ENCODE measurements at regions not wholly inside any gene's neighbourhood (a gene's known extent, or its start where the extent isn't known, plus 50 kb on each side); places are given as distances from the start of the nearest gene placed in this dataset.

- Histone ChIP-seq H3K4me1 (ENCODE audit: control insufficient read depth, insufficient read depth, low read length) (no peaks in the 10 kb centered on the region), H3K9me3 (ENCODE audit: control insufficient read depth, insufficient read depth, low read length) (no peaks in the 10 kb centered on the region), H3K56ac (ENCODE audit: extremely low read depth, insufficient read depth, low read length) (no peak overlapping the region), H3K18ac (ENCODE audit: low read depth, low read length) (no peak overlapping the region), H3K36me3 (ENCODE audit: control insufficient read depth, insufficient read depth, low read length) (no peaks in the 10 kb centered on the region), H4K91ac (ENCODE audit: insufficient read depth, low read depth, low read length) (no peak overlapping the region), H3K79me1 (ENCODE audit: low read depth in 1 of 2, low read length in 2 of 2) (no peaks in the 10 kb centered on the region), H3K27ac (ENCODE audit: insufficient read depth, low read length) (no peak overlapping the region), H3K4me2 (ENCODE audit: low read depth, low read length) (no peak overlapping the region), H2AK9ac (replicated peaks; ENCODE audit: low read depth, low read length, poor library complexity) (no peak overlapping the region), H2AK5ac (ENCODE audit: low read depth, low read length) (no peak overlapping the region), H3K4ac (ENCODE audit: low read depth, low read length) (no peak overlapping the region), H3K27me3 (ENCODE audit: control insufficient read depth, insufficient read depth, low read length) (no peaks in the 10 kb centered on the region), H3K4me3 (ENCODE audit: insufficient read depth, low read depth, low read length) (no peak overlapping the region), H3K9me1 (ENCODE audit: insufficient read depth, low read length) (no peaks in the 10 kb centered on the region), H4K8ac (ENCODE audit: low read depth in 2 of 2, low read length in 2 of 2) (no peak overlapping the region), H2AFZ (replicated peaks; ENCODE audit: low read length, poor library complexity) (no peak overlapping the region), H3K9ac (ENCODE audit: low read depth, low read length) (no peak overlapping the region), H2BK15ac (ENCODE audit: low read depth, low read length) (no peak overlapping the region), H3K14ac (replicated peaks; ENCODE audit: low read depth, low read length) (no peak overlapping the region), H2BK120ac (ENCODE audit: low read depth, low read length) (no peak overlapping the region), H3K23ac (ENCODE audit: low read depth, low read length) (no peak overlapping the region), H2BK5ac (ENCODE audit: low read depth, low read length, poor library complexity, severe bottlenecking) (no peak overlapping the region), H4K5ac (ENCODE audit: low read depth, low read length) (no peak overlapping the region), H4K20me1 (ENCODE audit: insufficient read depth, low read length) (no peaks in the 10 kb centered on the region), H2BK20ac (ENCODE audit: low read depth, low read length) (no peak overlapping the region)
- ChIA-PET CTCF (no interaction called here), POLR2A (ENCODE audit: unreplicated experiment) (no interaction called here)
- in situ Hi-C loops (cut with MboI; ENCODE audit: low sequenced_read_pairs) = no loop called here
- ATAC-seq (ENCODE audit: low read depth) (no peak), DNase-seq (no peak)
- no CpG with 5 or more reads among the region's 3 CpGs for WGBS, 2 experiments (ENCODE audit: extremely low coverage in 2 of 2, insufficient read length in 1 of 2)
- TF ChIP-seq NFE2L2 (IDR thresholded peaks at IDR 0.05; ENCODE audit: low read depth, low read length) (no peak), RAD21 (IDR thresholded peaks at IDR 0.05; ENCODE audit: low read length) (no peak)
- TF ChIP-seq, protein P1, sequence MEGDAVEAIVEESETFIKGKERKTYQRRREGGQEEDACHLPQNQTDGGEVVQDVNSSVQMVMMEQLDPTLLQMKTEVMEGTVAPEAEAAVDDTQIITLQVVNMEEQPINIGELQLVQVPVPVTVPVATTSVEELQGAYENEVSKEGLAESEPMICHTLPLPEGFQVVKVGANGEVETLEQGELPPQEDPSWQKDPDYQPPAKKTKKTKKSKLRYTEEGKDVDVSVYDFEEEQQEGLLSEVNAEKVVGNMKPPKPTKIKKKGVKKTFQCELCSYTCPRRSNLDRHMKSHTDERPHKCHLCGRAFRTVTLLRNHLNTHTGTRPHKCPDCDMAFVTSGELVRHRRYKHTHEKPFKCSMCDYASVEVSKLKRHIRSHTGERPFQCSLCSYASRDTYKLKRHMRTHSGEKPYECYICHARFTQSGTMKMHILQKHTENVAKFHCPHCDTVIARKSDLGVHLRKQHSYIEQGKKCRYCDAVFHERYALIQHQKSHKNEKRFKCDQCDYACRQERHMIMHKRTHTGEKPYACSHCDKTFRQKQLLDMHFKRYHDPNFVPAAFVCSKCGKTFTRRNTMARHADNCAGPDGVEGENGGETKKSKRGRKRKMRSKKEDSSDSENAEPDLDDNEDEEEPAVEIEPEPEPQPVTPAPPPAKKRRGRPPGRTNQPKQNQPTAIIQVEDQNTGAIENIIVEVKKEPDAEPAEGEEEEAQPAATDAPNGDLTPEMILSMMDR (conservative IDR thresholded peaks at IDR 0.05; ENCODE audit: low read depth, low read length) = no peak
- dilution Hi-C loops (cut with HindIII; ENCODE audit: low sequenced_read_pairs, unreplicated experiment) = no loop called here
- intact Hi-C loops (cut with micrococcal nuclease) = no loop called here
- BruUV-seq (replicated peaks) = no TSS peak
Measured at GRCh38 chr4:134045411-134045810, 156.2 kb downstream of the PABPC4L start.

Data from IMR-90 (cell line).